IMR-90 (cell line): ENCODE measurements at regions not wholly inside any gene's neighbourhood (a gene's known extent, or its start where the extent isn't known, plus 50 kb on each side); places are given as distances from the start of the nearest gene placed in this dataset.

Experiments used
- ATAC-seq: fragments of 200-7000 bp; cut with Tn5 transposase; 2 replicates; pipeline ENCODE4 v1.9.1; 2020; ENCODE audit warnings: low read depth, mild to moderate bottlenecking, moderate library complexity
- BruUV-seq: library from RNA; stranded (reverse); fragments of 400-500 nt; replicated peaks from 2 replicates; lab custom pipeline; 2021; lab: Mats Ljungman, UMichigan
- CTCF ChIA-PET: fragments of 300-600 bp; formaldehyde crosslinking; extraction: SDS; loops from one replicate; lab custom pipeline; 2021; ENCODE audit warnings: antibody characterized with exemption; lab: Yijun Ruan, JAX
- POLR2A ChIA-PET: fragments of 300-600 bp; sonication (Branson Sonifier 250); formaldehyde crosslinking; loops from one replicate; lab custom pipeline; 2022; ENCODE audit warnings: antibody characterized with exemption; ENCODE audit not compliant: unreplicated experiment; lab: Charles Lee
- DNase-seq: peaks from one replicate; pipeline ENCODE4 v3.0.0; 2013
- H2AFZ ChIP-seq: replicated peaks from 2 replicates; pipeline ENCODE3; 2013; ENCODE audit warnings: low read length, mild to moderate bottlenecking; ENCODE audit not compliant: poor library complexity
- H2AK5ac ChIP-seq: 2 replicates; pipeline ENCODE4 v1.6.1; 2013; ENCODE audit warnings: low read depth, low read length, inconsistent platforms
- H2AK9ac ChIP-seq: replicated peaks from 2 replicates; pipeline ENCODE3; 2013; ENCODE audit warnings: mild to moderate bottlenecking, low read depth, low read length, moderate library complexity; ENCODE audit not compliant: poor library complexity
- H2BK120ac ChIP-seq: 2 replicates; pipeline ENCODE4 v1.6.1; 2013; ENCODE audit warnings: low read depth, low read length, inconsistent platforms
- H2BK15ac ChIP-seq: 3 replicates; pipeline ENCODE4 v1.6.1; 2013; ENCODE audit warnings: low read depth, low read length, inconsistent platforms
- H2BK20ac ChIP-seq: 2 replicates; pipeline ENCODE4 v1.6.1; 2013; ENCODE audit warnings: low read depth, mild to moderate bottlenecking, inconsistent platforms, low read length, moderate library complexity
- H2BK5ac ChIP-seq: 2 replicates; pipeline ENCODE4 v1.6.1; 2013; ENCODE audit warnings: mild to moderate bottlenecking, low read depth, low read length, inconsistent platforms; ENCODE audit not compliant: poor library complexity, severe bottlenecking
- H3K14ac ChIP-seq: replicated peaks from 2 replicates; pipeline ENCODE4 v1.6.1; 2013; ENCODE audit warnings: low read depth, low read length, inconsistent platforms
- H3K18ac ChIP-seq: 2 replicates; pipeline ENCODE4 v1.6.1; 2013; ENCODE audit warnings: low read depth, low read length, control low read depth
- H3K23ac ChIP-seq: 2 replicates; pipeline ENCODE4 v1.6.1; 2013; ENCODE audit warnings: low read depth, low read length, inconsistent platforms
- H3K27ac ChIP-seq: 2 replicates; pipeline ENCODE4 v1.5.1; 2013; ENCODE audit warnings: mild to moderate bottlenecking, control low read depth, low read length; ENCODE audit not compliant: insufficient read depth
- H3K27me3 ChIP-seq: 2 replicates; pipeline ENCODE4 v1.6.1; 2013; ENCODE audit warnings: low read length; ENCODE audit not compliant: control insufficient read depth, insufficient read depth
- H3K36me3 ChIP-seq: 2 replicates; pipeline ENCODE4 v1.6.1; 2013; ENCODE audit warnings: low read length, mixed read lengths; ENCODE audit not compliant: control insufficient read depth, insufficient read depth
- H3K4ac ChIP-seq: 2 replicates; pipeline ENCODE4 v1.6.1; 2013; ENCODE audit warnings: low read depth, low read length, inconsistent platforms
- H3K4me1 ChIP-seq: 2 replicates; pipeline ENCODE4 v1.6.1; 2013; ENCODE audit warnings: low read length, mixed read lengths; ENCODE audit not compliant: control insufficient read depth, insufficient read depth
- H3K4me2 ChIP-seq: 2 replicates; pipeline ENCODE4 v1.6.1; 2013; ENCODE audit warnings: low read depth, mild to moderate bottlenecking, control low read depth, low read length, moderate library complexity
- H3K4me3 ChIP-seq: 2 replicates; pipeline ENCODE4 v1.5.1; 2013; ENCODE audit warnings: low read depth, mild to moderate bottlenecking, control low read depth, low read length, moderate library complexity; ENCODE audit not compliant: insufficient read depth
- H3K56ac ChIP-seq: 2 replicates; pipeline ENCODE4 v1.6.1; 2013; ENCODE audit warnings: low read length, inconsistent platforms; ENCODE audit not compliant: insufficient read depth; ENCODE audit errors: extremely low read depth
- H3K79me1 ChIP-seq, 2 experiments: 2 replicates each; pipeline ENCODE4 v1.6.1; 2013; ENCODE audit warnings: low read length in 2 of 2, inconsistent platforms in 1 of 2, low read depth in 1 of 2
- H3K9ac ChIP-seq: 2 replicates; pipeline ENCODE4 v1.6.1; 2013; ENCODE audit warnings: low read depth, low read length, control low read depth
- H3K9me1 ChIP-seq: 2 replicates; pipeline ENCODE4 v1.6.1; 2013; ENCODE audit warnings: low read length, inconsistent platforms; ENCODE audit not compliant: insufficient read depth
- H3K9me3 ChIP-seq: 2 replicates; pipeline ENCODE4 v1.6.1; 2013; ENCODE audit warnings: low read length; ENCODE audit not compliant: control insufficient read depth, insufficient read depth
- H4K20me1 ChIP-seq: 2 replicates; pipeline ENCODE4 v1.6.1; 2013; ENCODE audit warnings: low read length, inconsistent platforms; ENCODE audit not compliant: insufficient read depth
- H4K5ac ChIP-seq: 2 replicates; pipeline ENCODE4 v1.6.1; 2013; ENCODE audit warnings: mild to moderate bottlenecking, low read depth, low read length, control low read depth
- H4K8ac ChIP-seq, 2 experiments: 2 replicates each; pipeline ENCODE4 v1.6.1; 2013; ENCODE audit warnings: low read depth in 2 of 2, low read length in 2 of 2, control low read depth in 1 of 2, inconsistent platforms in 1 of 2
- H4K91ac ChIP-seq: 2 replicates; pipeline ENCODE4 v1.6.1; 2013; ENCODE audit warnings: low read depth, low read length, inconsistent platforms; ENCODE audit not compliant: insufficient read depth
- WGBS, 2 experiments: methylation state at CpG; one replicate each; pipeline versions ENCODE4 v1.1.5 to v1.1.7; 2013; ENCODE audit warnings: missing lambda C conversion rate in 2 of 2; ENCODE audit not compliant: insufficient read length in 1 of 2; ENCODE audit errors: extremely low coverage in 2 of 2; 5-methylcytosine and 5-hydroxymethylcytosine counted together
- dilution Hi-C: fragments of 300-500 bp; cut with HindIII; formaldehyde crosslinking; loops from one replicate; pipeline ENCODE4 v1.14.3; 2018; ENCODE audit warnings: low sequenced_read_pairs; ENCODE audit not compliant: unreplicated experiment
- in situ Hi-C: fragments of 300-500 bp; cut with MboI; formaldehyde crosslinking; loops from 3 replicates; pipeline ENCODE4 v1.14.3; 2019; ENCODE audit warnings: low sequenced_read_pairs, inconsistent platforms, mixed read lengths
- intact Hi-C: fragments of 100-400 bp; cut with micrococcal nuclease; formaldehyde crosslinking; loops from 2 replicates; pipeline ENCODE4 v1.10.0; 2022
- TF ChIP-seq, protein P1 (sequence below): conservative IDR thresholded peaks from 2 replicates; pipeline ENCODE4 v1.5.1; 2012; ENCODE audit warnings: mild to moderate bottlenecking, low read depth, low read length, improper control_type of control experiment

DNA sequence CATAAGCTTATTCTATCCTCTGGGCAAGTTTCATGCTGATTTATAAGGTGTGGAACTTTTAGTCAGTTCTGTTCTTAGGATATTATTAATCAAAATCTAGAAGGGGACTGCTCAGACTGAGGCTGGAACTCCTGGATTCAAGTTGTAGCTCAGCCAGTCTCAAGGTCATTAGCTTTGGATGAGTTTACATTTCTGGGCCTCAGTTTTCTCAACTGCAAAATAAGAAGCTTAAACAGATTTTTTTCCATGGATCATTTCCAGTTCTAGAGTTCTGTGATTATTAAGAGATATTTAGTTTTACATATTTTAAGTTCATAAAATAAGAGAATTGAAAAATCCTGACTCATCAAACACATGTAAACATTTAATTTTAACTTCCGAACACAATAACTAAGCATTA, 442.5 kb upstream of the PKDCC start:
- no peak overlapping the region for H2BK15ac ChIP-seq
- no peak for DNase-seq
- CTCF ChIA-PET: no interaction called here

More for the DNA sequence above, 442.5 kb upstream of the PKDCC start:
- Histone ChIP-seq H2AK5ac (no peak overlapping the region), H3K23ac (no peak overlapping the region), H2BK120ac (no peak overlapping the region), H3K4me1 (no peaks in the 10 kb centered on the region), H3K36me3 (no peaks in the 10 kb centered on the region), H3K27ac (no peak overlapping the region), H2BK5ac (no peak overlapping the region), H3K9me3 (no peaks in the 10 kb centered on the region), H3K14ac (no peak overlapping the region), H3K18ac (no peak overlapping the region), H4K5ac (no peak overlapping the region), H3K79me1 (no peaks in the 10 kb centered on the region), H4K91ac (no peak overlapping the region), H3K4me3 (no peak overlapping the region), H3K9ac (no peak overlapping the region), H3K9me1 (no peaks in the 10 kb centered on the region), H2BK20ac (no peak overlapping the region), H2AK9ac (no peak overlapping the region), H3K4ac (no peak overlapping the region), H3K4me2 (no peak overlapping the region), H2AFZ (no peak overlapping the region), H4K20me1 (no peaks in the 10 kb centered on the region), H3K27me3 (no peaks in the 10 kb centered on the region), H3K56ac (no peak overlapping the region), H4K8ac (no peak overlapping the region)
- dilution Hi-C loops: no loop called here
- intact Hi-C loops: no loop called here
- BruUV-seq: no TSS peak
- in situ Hi-C loops: no loop called here
- no peak for ATAC-seq
- TF ChIP-seq, protein P1, sequence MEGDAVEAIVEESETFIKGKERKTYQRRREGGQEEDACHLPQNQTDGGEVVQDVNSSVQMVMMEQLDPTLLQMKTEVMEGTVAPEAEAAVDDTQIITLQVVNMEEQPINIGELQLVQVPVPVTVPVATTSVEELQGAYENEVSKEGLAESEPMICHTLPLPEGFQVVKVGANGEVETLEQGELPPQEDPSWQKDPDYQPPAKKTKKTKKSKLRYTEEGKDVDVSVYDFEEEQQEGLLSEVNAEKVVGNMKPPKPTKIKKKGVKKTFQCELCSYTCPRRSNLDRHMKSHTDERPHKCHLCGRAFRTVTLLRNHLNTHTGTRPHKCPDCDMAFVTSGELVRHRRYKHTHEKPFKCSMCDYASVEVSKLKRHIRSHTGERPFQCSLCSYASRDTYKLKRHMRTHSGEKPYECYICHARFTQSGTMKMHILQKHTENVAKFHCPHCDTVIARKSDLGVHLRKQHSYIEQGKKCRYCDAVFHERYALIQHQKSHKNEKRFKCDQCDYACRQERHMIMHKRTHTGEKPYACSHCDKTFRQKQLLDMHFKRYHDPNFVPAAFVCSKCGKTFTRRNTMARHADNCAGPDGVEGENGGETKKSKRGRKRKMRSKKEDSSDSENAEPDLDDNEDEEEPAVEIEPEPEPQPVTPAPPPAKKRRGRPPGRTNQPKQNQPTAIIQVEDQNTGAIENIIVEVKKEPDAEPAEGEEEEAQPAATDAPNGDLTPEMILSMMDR: no peak
- POLR2A ChIA-PET: no interaction called here
- WGBS, 2 experiments: no CpG with 5 or more reads among the region's 1 CpG
